ENCODE measurements at regions not wholly inside any gene's neighbourhood (a gene's known extent, or its start where the extent isn't known, plus 50 kb on each side); places are given as distances from the start of the nearest gene placed in this dataset.

DNA sequence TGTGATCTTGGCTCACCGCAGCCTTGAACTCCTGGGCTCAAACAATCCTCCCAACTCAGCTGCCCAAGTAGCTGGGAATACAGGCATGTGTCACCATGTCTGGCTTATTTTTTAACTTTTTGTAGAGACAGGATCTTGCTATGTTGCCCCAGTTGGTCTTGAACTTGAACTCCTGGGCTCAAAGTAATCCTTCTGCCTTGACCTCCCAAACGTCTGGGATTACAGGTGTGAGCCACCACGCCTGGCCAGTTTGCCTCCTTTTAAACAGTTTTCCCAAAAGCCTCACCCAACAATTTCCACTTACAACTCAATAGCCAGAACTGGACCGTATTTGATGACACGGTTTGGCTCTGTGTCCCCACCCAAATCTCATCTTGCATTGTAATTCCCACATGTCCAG is 85.4 kb upstream of the FOXN2 start:
- TF ChIP-seq NR2C1 (IDR thresholded peaks at IDR 0.05): no peak
- no peak for TF ChIP-seq NR2C1 (tag; IDR thresholded peaks at IDR 0.05)
- TF ChIP-seq COPS2 (conservative IDR thresholded peaks at IDR 0.05): no peak
- TF ChIP-seq CBX1 (IDR thresholded peaks at IDR 0.05; ENCODE audit: low read depth): no peak
- TF ChIP-seq CTCF (IDR thresholded peaks at IDR 0.05 in 2 of 3, conservative IDR thresholded peaks at IDR 0.05 in 1 of 3; ENCODE audit: insufficient read depth in 2 of 3, low read depth in 1 of 3, low read length in 3 of 3): no peak
- TF ChIP-seq NRF1 (conservative IDR thresholded peaks at IDR 0.05 in 1 of 2, IDR thresholded peaks at IDR 0.05 in 1 of 2): no peak
- no peak for TF ChIP-seq MECOM (CRISPR knock-in tag; IDR thresholded peaks at IDR 0.05)
- no peak for TF ChIP-seq CEBPG (CRISPR knock-in tag; IDR thresholded peaks at IDR 0.05)
- TF ChIP-seq CEBPG (tag; conservative IDR thresholded peaks at IDR 0.05 in 1 of 2, IDR thresholded peaks at IDR 0.05 in 1 of 2): no peak
- no peak for TF ChIP-seq SP1 (CRISPR knock-in tag; IDR thresholded peaks at IDR 0.05)
- TF ChIP-seq BRD9 (IDR thresholded peaks at IDR 0.05; ENCODE audit: low read depth, partially characterized antibody): no peak

Measured in K562 (cell line).